A673 (cell line): ENCODE measurements at regions not wholly inside any gene's neighbourhood (a gene's known extent, or its start where the extent isn't known, plus 50 kb on each side); places are given as distances from the start of the nearest gene placed in this dataset.

ENCODE experiments used
- BruUV-seq: library from RNA; stranded (reverse); fragments of 400-500 nt; replicated peaks from 2 replicates; lab custom pipeline; 2021; lab: Mats Ljungman, UMichigan
- CTCF ChIA-PET: fragments of 300-600 bp; sonication (Branson Sonifier 250); formaldehyde crosslinking; loops from one replicate; lab custom pipeline; 2022; ENCODE audit warnings: antibody characterized with exemption; lab: Charles Lee
- POLR2A ChIA-PET: fragments of 300-600 bp; sonication (Branson Sonifier 250); formaldehyde crosslinking; loops from one replicate; lab custom pipeline; 2022; ENCODE audit warnings: antibody characterized with exemption; ENCODE audit not compliant: low non-redundant PET; lab: Charles Lee
- DNase-seq: peaks from one replicate; pipeline ENCODE4 v3.0.0-alpha.2; 2015; ENCODE audit warnings: low spot score
- H3K27ac ChIP-seq: fragments of 200-600 bp; sonication (generic); 2 replicates; pipeline ENCODE4 v1.5.1; 2016; ENCODE audit warnings: mixed run types, low read depth, mild to moderate bottlenecking, mixed read lengths, antibody characterized with exemption, low read length; ENCODE audit not compliant: poor library complexity, severe bottlenecking
- H3K27me3 ChIP-seq: fragments of 200-600 bp; sonication (generic); replicated peaks from 2 replicates; pipeline ENCODE4 v1.6.1; 2017; ENCODE audit warnings: mixed run types, low read depth, mild to moderate bottlenecking, mixed read lengths, antibody characterized with exemption, low read length; ENCODE audit not compliant: insufficient read depth, poor library complexity
- H3K36me3 ChIP-seq: fragments of 200-600 bp; sonication (generic); 2 replicates; pipeline ENCODE4 v1.6.1; 2016; ENCODE audit warnings: mixed run types, mild to moderate bottlenecking, mixed read lengths, antibody characterized with exemption, low read length; ENCODE audit not compliant: insufficient read depth, poor library complexity, severe bottlenecking
- H3K4me1 ChIP-seq: fragments of 200-600 bp; sonication (generic); 2 replicates; pipeline ENCODE4 v1.6.1; 2017; ENCODE audit warnings: mixed run types, mild to moderate bottlenecking, mixed read lengths, antibody characterized with exemption, low read length; ENCODE audit not compliant: insufficient read depth, poor library complexity, severe bottlenecking
- H3K4me3 ChIP-seq: fragments of 200-600 bp; sonication (generic); 2 replicates; pipeline ENCODE4 v1.5.1; 2016; ENCODE audit warnings: low read depth, mixed run types, mild to moderate bottlenecking, mixed read lengths, low read length; ENCODE audit not compliant: poor library complexity, severe bottlenecking
- H3K9me3 ChIP-seq: fragments of 200-600 bp; sonication (generic); 2 replicates; pipeline ENCODE4 v1.6.1; 2016; ENCODE audit warnings: mixed run types, low read depth, mild to moderate bottlenecking, mixed read lengths, antibody characterized with exemption, low read length; ENCODE audit not compliant: poor library complexity, severe bottlenecking
- EZH2 ChIP-seq: fragments of 200-600 bp; sonication (generic); IDR thresholded peaks from 2 replicates; pipeline ENCODE4 v1.6.1; 2017; ENCODE audit warnings: borderline replicate concordance, low read depth, mild to moderate bottlenecking, mixed read lengths, antibody characterized with exemption, low read length; ENCODE audit not compliant: poor library complexity, severe bottlenecking
- intact Hi-C: fragments of 100-400 bp; cut with micrococcal nuclease; formaldehyde crosslinking; loops from one replicate; pipeline ENCODE4 v1.10.0; 2022; ENCODE audit not compliant: unreplicated experiment
- TF ChIP-seq, protein P1 (sequence below): fragments of 300-800, 200-600 bp; sonication (generic); conservative IDR thresholded peaks from 2 replicates; pipeline ENCODE4 v1.5.1; 2017; ENCODE audit warnings: low read depth, mild to moderate bottlenecking, antibody characterized with exemption, low read length, moderate library complexity, mixed read lengths

DNA sequence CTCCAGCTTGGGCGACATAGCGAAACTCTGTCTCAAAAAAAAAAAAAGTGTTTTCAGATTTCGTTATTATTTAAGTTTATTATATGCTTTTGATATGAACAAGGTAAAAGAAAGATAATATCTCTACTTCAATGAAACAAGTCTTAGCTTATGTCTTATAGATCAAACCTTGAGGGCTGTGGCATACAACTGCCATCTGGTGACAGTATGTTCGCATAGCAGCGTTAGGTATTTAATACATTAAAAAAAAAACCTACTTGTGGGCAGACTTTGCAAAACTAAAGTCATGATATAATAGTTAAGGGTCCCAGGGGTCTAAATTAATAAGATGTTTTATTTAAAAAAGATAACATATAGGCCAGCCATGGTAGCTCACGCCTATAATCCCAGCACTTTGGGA lies 161.2 kb upstream of the AMOT start:
- Histone ChIP-seq H3K27me3 (no peaks in the 10 kb centered on the region), H3K4me1 (no peaks in the 10 kb centered on the region), H3K4me3 (no peak overlapping the region), H3K27ac (no peak overlapping the region), H3K36me3 (no peaks in the 10 kb centered on the region), H3K9me3 (no peaks in the 10 kb centered on the region)
- POLR2A ChIA-PET, result no interaction called here
- peak; percentile 4 for DNase-seq
- intact Hi-C loops, result no loop called here
- no peak for TF ChIP-seq EZH2
- TF ChIP-seq, protein P1, sequence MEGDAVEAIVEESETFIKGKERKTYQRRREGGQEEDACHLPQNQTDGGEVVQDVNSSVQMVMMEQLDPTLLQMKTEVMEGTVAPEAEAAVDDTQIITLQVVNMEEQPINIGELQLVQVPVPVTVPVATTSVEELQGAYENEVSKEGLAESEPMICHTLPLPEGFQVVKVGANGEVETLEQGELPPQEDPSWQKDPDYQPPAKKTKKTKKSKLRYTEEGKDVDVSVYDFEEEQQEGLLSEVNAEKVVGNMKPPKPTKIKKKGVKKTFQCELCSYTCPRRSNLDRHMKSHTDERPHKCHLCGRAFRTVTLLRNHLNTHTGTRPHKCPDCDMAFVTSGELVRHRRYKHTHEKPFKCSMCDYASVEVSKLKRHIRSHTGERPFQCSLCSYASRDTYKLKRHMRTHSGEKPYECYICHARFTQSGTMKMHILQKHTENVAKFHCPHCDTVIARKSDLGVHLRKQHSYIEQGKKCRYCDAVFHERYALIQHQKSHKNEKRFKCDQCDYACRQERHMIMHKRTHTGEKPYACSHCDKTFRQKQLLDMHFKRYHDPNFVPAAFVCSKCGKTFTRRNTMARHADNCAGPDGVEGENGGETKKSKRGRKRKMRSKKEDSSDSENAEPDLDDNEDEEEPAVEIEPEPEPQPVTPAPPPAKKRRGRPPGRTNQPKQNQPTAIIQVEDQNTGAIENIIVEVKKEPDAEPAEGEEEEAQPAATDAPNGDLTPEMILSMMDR, result 0 out of 2 replicates have a peak, but pooled peaks have one; percentile 18
- CTCF ChIA-PET, result no interaction called here
- BruUV-seq, result no TSS peak

DNA sequence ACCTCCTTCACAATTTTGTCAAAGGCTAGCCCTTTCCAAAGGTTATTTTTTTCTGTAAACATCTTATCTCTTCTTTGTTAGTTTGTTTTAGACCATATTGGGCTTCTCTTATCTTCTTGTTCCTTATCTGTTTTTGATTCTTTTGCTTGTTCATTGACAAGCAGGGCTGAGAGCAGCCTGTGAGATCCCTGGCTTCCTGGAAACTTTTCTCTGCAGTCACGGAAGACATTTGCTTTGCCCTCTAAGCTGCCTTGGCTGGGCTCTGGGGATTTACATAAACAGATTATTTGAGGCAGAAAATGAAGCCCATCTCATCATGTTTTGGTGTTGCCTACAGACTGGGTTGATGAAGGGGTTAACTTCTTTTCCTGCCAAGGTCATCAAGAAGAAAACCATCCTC lies 157.4 kb upstream of the AMOT start:
- Histone ChIP-seq H3K9me3 (no peaks in the 10 kb centered on the region), H3K4me3 (no peak overlapping the region), H3K27ac (no peak overlapping the region), H3K4me1 (no peaks in the 10 kb centered on the region), H3K27me3 (no peaks in the 10 kb centered on the region), H3K36me3 (no peaks in the 10 kb centered on the region)
- POLR2A ChIA-PET, result no interaction called here
- BruUV-seq, result no TSS peak
- TF ChIP-seq, protein P1, result no peak
- TF ChIP-seq EZH2, result no peak
- intact Hi-C loops, result no loop called here
- DNase-seq, result no peak
- CTCF ChIA-PET, result no interaction called here

DNA sequence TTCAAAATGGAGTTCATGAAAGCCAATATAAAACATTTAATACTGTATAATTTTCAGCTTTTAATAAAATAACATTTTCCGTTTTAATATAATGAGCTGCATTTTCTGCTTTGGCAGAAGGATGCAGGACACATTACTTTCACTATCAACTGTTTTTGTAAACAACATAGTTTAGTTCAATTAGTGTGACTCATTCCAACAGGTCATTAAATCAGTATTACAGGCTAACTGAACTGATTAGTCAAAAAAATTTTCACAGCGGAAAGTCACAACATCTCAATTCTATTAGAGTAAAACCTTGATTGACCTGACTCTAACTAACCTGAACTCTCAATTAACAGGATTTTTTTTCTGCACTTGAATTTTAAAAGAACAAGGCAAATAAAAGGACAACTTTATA lies 151.2 kb upstream of the AMOT start:
- no TSS peak for BruUV-seq
- Histone ChIP-seq H3K4me3 (no peak overlapping the region), H3K27me3 (no peaks in the 10 kb centered on the region), H3K9me3 (no peaks in the 10 kb centered on the region), H3K36me3 (no peaks in the 10 kb centered on the region), H3K27ac (no peak overlapping the region), H3K4me1 (no peaks in the 10 kb centered on the region)
- ChIA-PET CTCF (no interaction called here), POLR2A (no interaction called here)
- no peak for TF ChIP-seq EZH2
- TF ChIP-seq, protein P1, result no peak
- no peak for DNase-seq
- intact Hi-C loops, result no loop called here
